H9 (cell line): ENCODE measurements at regions not wholly inside any gene's neighbourhood (a gene's known extent, or its start where the extent isn't known, plus 50 kb on each side); places are given as distances from the start of the nearest gene placed in this dataset.

Experiments used
- DNase-seq: peaks from one replicate; pipeline ENCODE4 v3.0.0-alpha.2; 2017
- H2AFZ ChIP-seq: one replicate; pipeline ENCODE4 v1.6.1; 2013; ENCODE audit warnings: mild to moderate bottlenecking, low read length, control low read depth, moderate library complexity
- H2AK5ac ChIP-seq: 2 replicates; pipeline ENCODE4 v1.6.1; 2013; ENCODE audit warnings: low read length, control low read depth, mixed read lengths; ENCODE audit not compliant: insufficient read length
- H2BK120ac ChIP-seq: one replicate; pipeline ENCODE4 v1.6.1; 2013; ENCODE audit warnings: low read depth, mild to moderate bottlenecking, low read length, control low read depth, inconsistent platforms; ENCODE audit not compliant: poor library complexity, severe bottlenecking
- H2BK12ac ChIP-seq: 2 replicates; pipeline ENCODE4 v1.6.1; 2013; ENCODE audit warnings: low read length, control low read depth, mixed read lengths, low read depth; ENCODE audit not compliant: insufficient read length
- H2BK15ac ChIP-seq: 2 replicates; pipeline ENCODE4 v1.6.1; 2013; ENCODE audit warnings: low read depth, low read length, control low read depth
- H2BK20ac ChIP-seq: one replicate; pipeline ENCODE4 v1.6.1; 2013; ENCODE audit warnings: low read depth, mild to moderate bottlenecking, low read length, control low read depth, inconsistent platforms; ENCODE audit not compliant: poor library complexity, severe bottlenecking
- H2BK5ac ChIP-seq: 2 replicates; pipeline ENCODE4 v1.6.1; 2013; ENCODE audit warnings: low read length, control low read depth, mixed read lengths; ENCODE audit not compliant: insufficient read length
- H3K14ac ChIP-seq: 2 replicates; pipeline ENCODE4 v1.6.1; 2013; ENCODE audit warnings: low read length, control low read depth; ENCODE audit not compliant: insufficient read depth
- H3K18ac ChIP-seq: 2 replicates; pipeline ENCODE4 v1.6.1; 2013; ENCODE audit warnings: low read depth, mild to moderate bottlenecking, mixed read lengths, low read length, control low read depth; ENCODE audit not compliant: insufficient read length
- H3K23ac ChIP-seq: 2 replicates; pipeline ENCODE4 v1.6.1; 2013; ENCODE audit warnings: low read length, control low read depth, mixed read lengths, low read depth; ENCODE audit not compliant: insufficient read length
- H3K23me2 ChIP-seq: 2 replicates; pipeline ENCODE4 v1.6.1; 2013; ENCODE audit warnings: low read depth, mild to moderate bottlenecking, mixed read lengths, low read length, control low read depth; ENCODE audit not compliant: insufficient read length, poor library complexity, severe bottlenecking
- H3K27ac ChIP-seq: 2 replicates; pipeline ENCODE4 v1.5.1; 2013; ENCODE audit warnings: low read length, control low read depth, mixed read lengths, low read depth; ENCODE audit not compliant: insufficient read length
- H3K27me3 ChIP-seq: 2 replicates; pipeline ENCODE4 v1.6.1; 2013; ENCODE audit warnings: low read length, control low read depth, inconsistent platforms; ENCODE audit not compliant: insufficient read depth
- H3K4ac ChIP-seq: 2 replicates; pipeline ENCODE4 v1.6.1; 2013; ENCODE audit warnings: low read depth, mild to moderate bottlenecking, control low read depth, inconsistent platforms, low read length, moderate library complexity
- H3K4me1 ChIP-seq: 2 replicates; pipeline ENCODE4 v1.6.1; 2013; ENCODE audit warnings: low read length, control low read depth, inconsistent platforms; ENCODE audit not compliant: insufficient read depth
- H3K4me2 ChIP-seq: 2 replicates; pipeline ENCODE4 v1.6.1; 2013; ENCODE audit warnings: low read length, control low read depth, mixed read lengths; ENCODE audit not compliant: insufficient read length, insufficient read depth
- H3K56ac ChIP-seq: 2 replicates; pipeline ENCODE4 v1.6.1; 2013; ENCODE audit warnings: low read depth, mild to moderate bottlenecking, mixed read lengths, low read length, control low read depth; ENCODE audit not compliant: insufficient read length
- H3K79me1 ChIP-seq: 2 replicates; pipeline ENCODE4 v1.6.1; 2013; ENCODE audit warnings: low read depth, mild to moderate bottlenecking, moderate library complexity, low read length, control low read depth, inconsistent platforms; ENCODE audit not compliant: insufficient read depth, poor library complexity, severe bottlenecking
- H3K79me2 ChIP-seq: 2 replicates; pipeline ENCODE4 v1.6.1; 2013; ENCODE audit warnings: low read length, control low read depth, inconsistent platforms; ENCODE audit not compliant: insufficient read depth
- H3K9ac ChIP-seq: 2 replicates; pipeline ENCODE4 v1.6.1; 2013; ENCODE audit warnings: low read length, control low read depth, mixed read lengths; ENCODE audit not compliant: insufficient read length; ENCODE audit errors: extremely low read depth
- H3K9me3 ChIP-seq: one replicate; pipeline ENCODE4 v1.6.1; 2013; ENCODE audit warnings: low read depth, low read length, inconsistent platforms; ENCODE audit not compliant: control insufficient read depth
- H3T11ph ChIP-seq: one replicate; pipeline ENCODE4 v1.6.1; 2013; ENCODE audit warnings: mild to moderate bottlenecking, low read length, control low read depth, inconsistent platforms
- H4K20me1 ChIP-seq: one replicate; pipeline ENCODE4 v1.6.1; 2013; ENCODE audit not compliant: control insufficient read depth, insufficient read length, insufficient read depth
- H4K5ac ChIP-seq: 2 replicates; pipeline ENCODE4 v1.6.1; 2013; ENCODE audit warnings: low read depth, mild to moderate bottlenecking, mixed read lengths, low read length, control low read depth; ENCODE audit not compliant: insufficient read length
- H4K8ac ChIP-seq: replicated peaks from 2 replicates; pipeline ENCODE4 v1.6.1; 2013; ENCODE audit warnings: low read length, control low read depth, mixed read lengths, low read depth; ENCODE audit not compliant: insufficient read length
- H4K91ac ChIP-seq: 2 replicates; pipeline ENCODE4 v1.6.1; 2013; ENCODE audit warnings: low read depth, mild to moderate bottlenecking, moderate library complexity, mixed read lengths, low read length, control low read depth; ENCODE audit not compliant: insufficient read length
- H3K27ac Mint-ChIP-seq, 3 experiments: 2 replicates in 2 of 3; 3 replicates in 1 of 3; pipeline ENCODE4 v1.8.0; 2020 to 2021; ENCODE audit warnings: mixed read lengths in 3 of 3, mild to moderate bottlenecking in 1 of 3, moderate library complexity in 1 of 3
- H3K27me3 Mint-ChIP-seq: 2 replicates; pipeline ENCODE4 v1.8.0; 2021; ENCODE audit warnings: low read depth, mild to moderate bottlenecking, moderate library complexity, mixed read lengths
- H3K36me3 Mint-ChIP-seq, 3 experiments: 2 replicates in 2 of 3; 3 replicates in 1 of 3; pipeline ENCODE4 v1.8.0; 2020 to 2021; ENCODE audit warnings: low read depth in 3 of 3, mixed read lengths in 3 of 3; ENCODE audit not compliant: insufficient read depth in 1 of 3
- H3K4me1 Mint-ChIP-seq, 2 experiments: 2 replicates each; pipeline ENCODE4 v1.8.0; 2020; ENCODE audit warnings: mixed read lengths in 2 of 2
- H3K4me3 Mint-ChIP-seq, 2 experiments: 2 replicates in 1 of 2; 3 replicates in 1 of 2; pipeline ENCODE4 v1.8.0; 2020 to 2021; ENCODE audit warnings: mild to moderate bottlenecking in 2 of 2, mixed read lengths in 2 of 2, moderate library complexity in 1 of 2
- H3K9me3 Mint-ChIP-seq, 2 experiments: 2 replicates in 1 of 2; 3 replicates in 1 of 2; pipeline ENCODE4 v1.8.0; 2020; ENCODE audit warnings: mild to moderate bottlenecking in 2 of 2, mixed read lengths in 2 of 2, moderate library complexity in 1 of 2
- TF ChIP-seq, protein P1 (sequence below): fragments of 200-600 bp; sonication (generic); conservative IDR thresholded peaks from 3 replicates; pipeline ENCODE4 v1.8.0; 2021; ENCODE audit warnings: antibody characterized with exemption, mild to moderate bottlenecking

DNA sequence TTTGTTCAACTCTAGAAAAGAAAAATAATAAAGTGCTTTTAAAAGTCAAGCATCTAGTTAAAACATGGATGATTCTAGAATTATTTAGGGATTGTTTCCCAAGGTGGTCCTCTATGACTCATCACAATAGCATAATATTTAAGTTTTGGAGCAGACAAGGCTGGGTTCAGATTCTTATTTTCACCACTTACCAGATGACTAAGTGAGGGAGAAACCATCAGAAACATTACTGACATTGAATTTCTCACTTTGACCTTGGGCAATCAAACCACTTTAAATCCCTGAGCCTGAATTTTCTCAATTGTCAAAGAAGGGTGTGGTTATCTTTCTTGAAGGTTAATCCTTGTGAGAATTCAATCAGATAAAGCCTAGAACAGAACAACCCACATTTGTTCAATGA is 102.5 kb upstream of the PTGFR start:
- no peaks in the 10 kb centered on the region for H3K9me3 ChIP-seq
- Mint-ChIP-seq H3K27me3 (peaks cover 10% of the 10 kb centered on the region), H3K36me3 (no peaks in the 10 kb centered on the region), H3K9me3 (no peaks in the 10 kb centered on the region), H3K4me1 (peaks cover 0 to 3% of the 10 kb centered on the region in 2 experiments; a peak in 3 of 4 replicates), H3K27ac (no peak overlapping the region), H3K4me3 (no peak overlapping the region)
- H3K18ac ChIP-seq, result no peak overlapping the region
- no peak overlapping the region for H3T11ph ChIP-seq
- H2BK12ac ChIP-seq, result no peak overlapping the region
- H3K27ac ChIP-seq, result no peak overlapping the region
- H3K23ac ChIP-seq, result no peak overlapping the region
- H3K4me2 ChIP-seq, result no peak overlapping the region
- H2BK5ac ChIP-seq, result no peak overlapping the region
- no peak overlapping the region for H3K56ac ChIP-seq
- no peak overlapping the region for H4K91ac ChIP-seq
- H3K79me2 ChIP-seq, result no peaks in the 10 kb centered on the region
- H2AFZ ChIP-seq, result no peak overlapping the region
- H3K4me1 ChIP-seq, result no peaks in the 10 kb centered on the region
- no peak overlapping the region for H2AK5ac ChIP-seq
- TF ChIP-seq, protein P1, sequence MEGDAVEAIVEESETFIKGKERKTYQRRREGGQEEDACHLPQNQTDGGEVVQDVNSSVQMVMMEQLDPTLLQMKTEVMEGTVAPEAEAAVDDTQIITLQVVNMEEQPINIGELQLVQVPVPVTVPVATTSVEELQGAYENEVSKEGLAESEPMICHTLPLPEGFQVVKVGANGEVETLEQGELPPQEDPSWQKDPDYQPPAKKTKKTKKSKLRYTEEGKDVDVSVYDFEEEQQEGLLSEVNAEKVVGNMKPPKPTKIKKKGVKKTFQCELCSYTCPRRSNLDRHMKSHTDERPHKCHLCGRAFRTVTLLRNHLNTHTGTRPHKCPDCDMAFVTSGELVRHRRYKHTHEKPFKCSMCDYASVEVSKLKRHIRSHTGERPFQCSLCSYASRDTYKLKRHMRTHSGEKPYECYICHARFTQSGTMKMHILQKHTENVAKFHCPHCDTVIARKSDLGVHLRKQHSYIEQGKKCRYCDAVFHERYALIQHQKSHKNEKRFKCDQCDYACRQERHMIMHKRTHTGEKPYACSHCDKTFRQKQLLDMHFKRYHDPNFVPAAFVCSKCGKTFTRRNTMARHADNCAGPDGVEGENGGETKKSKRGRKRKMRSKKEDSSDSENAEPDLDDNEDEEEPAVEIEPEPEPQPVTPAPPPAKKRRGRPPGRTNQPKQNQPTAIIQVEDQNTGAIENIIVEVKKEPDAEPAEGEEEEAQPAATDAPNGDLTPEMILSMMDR, result no peak
- no peak for DNase-seq
- no peaks in the 10 kb centered on the region for H4K20me1 ChIP-seq
- H2BK15ac ChIP-seq, result no peak overlapping the region
- H4K8ac ChIP-seq, result no peak overlapping the region
- no peak overlapping the region for H4K5ac ChIP-seq
- H3K9ac ChIP-seq, result no peak overlapping the region
- no peaks in the 10 kb centered on the region for H3K23me2 ChIP-seq
- no peaks in the 10 kb centered on the region for H3K79me1 ChIP-seq
- H3K14ac ChIP-seq, result no peak overlapping the region
- no peak overlapping the region for H2BK120ac ChIP-seq
- no peak overlapping the region for H2BK20ac ChIP-seq
- no peak overlapping the region for H3K4ac ChIP-seq
- H3K27me3 ChIP-seq, result no peaks in the 10 kb centered on the region
